Activated naive CD4-positive, alpha-beta T cell treated with anti-CD3 and anti-CD28 coated beads, Interleukin-2, amount 50 U/mL, for 24 hours (primary cell): ENCODE measurements at regions not wholly inside any gene's neighbourhood (a gene's known extent, or its start where the extent isn't known, plus 50 kb on each side); places are given as distances from the start of the nearest gene placed in this dataset.

Experiments used
- H3K27ac Mint-ChIP-seq: one replicate; pipeline ENCODE4 v1.8.0; 2021; ENCODE audit warnings: mild to moderate bottlenecking, mixed read lengths
- H3K27me3 Mint-ChIP-seq: one replicate; pipeline ENCODE4 v1.8.0; 2021; ENCODE audit warnings: mixed read lengths
- H3K36me3 Mint-ChIP-seq: one replicate; pipeline ENCODE4 v1.8.0; 2021; ENCODE audit warnings: mixed read lengths
- H3K4me1 Mint-ChIP-seq: one replicate; pipeline ENCODE4 v1.8.0; 2021; ENCODE audit warnings: mixed read lengths
- H3K4me3 Mint-ChIP-seq: one replicate; pipeline ENCODE4 v1.8.0; 2021; ENCODE audit warnings: mild to moderate bottlenecking, mixed read lengths
- H3K9me3 Mint-ChIP-seq: one replicate; pipeline ENCODE4 v1.8.0; 2021; ENCODE audit warnings: mixed read lengths

DNA sequence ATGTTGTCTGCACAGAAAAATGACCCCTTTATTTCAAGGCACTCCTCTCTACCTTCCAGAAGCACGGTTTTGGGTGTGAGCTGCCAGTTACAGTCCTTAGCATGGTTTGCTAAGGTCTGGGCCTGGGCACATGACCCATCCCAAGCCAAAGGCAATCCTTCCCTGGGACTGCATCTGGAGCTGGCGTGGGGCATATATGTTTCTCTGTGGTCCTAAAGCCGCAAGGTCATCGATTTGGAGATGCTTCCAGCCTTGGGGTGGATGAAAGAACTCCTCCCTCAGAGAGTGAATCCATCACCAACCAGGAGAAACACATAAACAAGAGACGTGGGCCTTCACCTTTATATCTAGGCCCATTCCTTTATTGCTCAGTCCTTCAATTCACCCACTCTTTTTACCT lies 50.1 kb upstream of the IGFBP3 start:
- Mint-ChIP-seq H3K36me3 (peaks cover 2% of the 10 kb centered on the region), H3K9me3 (no peaks in the 10 kb centered on the region), H3K27me3 (no peaks in the 10 kb centered on the region), H3K4me3 (no peak overlapping the region), H3K27ac (no peak overlapping the region), H3K4me1 (no peaks in the 10 kb centered on the region)
